HCT116 (cell line): ENCODE measurements at regions not wholly inside any gene's neighbourhood (a gene's known extent, or its start where the extent isn't known, plus 50 kb on each side); places are given as distances from the start of the nearest gene placed in this dataset.

Source experiments
- ATAC-seq: fragments of 200-7000 bp; cut with Tn5 transposase; 2 replicates; pipeline ENCODE4 v1.9.1; 2020; ENCODE audit warnings: mild to moderate bottlenecking, moderate library complexity
- BruUV-seq: library from RNA; stranded (reverse); fragments of 400-500 nt; replicated peaks from 2 replicates; lab custom pipeline; 2021; lab: Mats Ljungman, UMichigan
- CTCF ChIA-PET: fragments of 300-600 bp; sonication (Branson Sonifier 250); formaldehyde crosslinking; loops from one replicate; lab custom pipeline; 2021; ENCODE audit warnings: antibody characterized with exemption; lab: Charles Lee
- POLR2A ChIA-PET: fragments of 300-600, 350-600 bp; sonication (Branson Sonifier 250); formaldehyde crosslinking; loops from one replicate; lab custom pipeline; 2021; ENCODE audit warnings: antibody characterized with exemption; lab: Charles Lee
- RAD21 ChIA-PET, 2 experiments: fragments of 300-600 bp; sonication (Branson Sonifier 250); formaldehyde crosslinking; loops; one replicate each; lab custom pipeline; 2023; ENCODE audit warnings: low total read pairs in 2 of 2; ENCODE audit not compliant: uncharacterized antibody in 2 of 2, unreplicated experiment in 2 of 2, low non-redundant PET in 1 of 2; lab: Charles Lee
- DNase-seq: peaks from one replicate; pipeline ENCODE4 v3.0.0-alpha.2; 2010; ENCODE audit warnings: low read depth, low spot score
- H2AFZ ChIP-seq: fragments of 200-600 bp; shearing (Covaris generic), sonication (generic); 2 replicates; pipeline ENCODE4 v1.6.1; 2017; ENCODE audit warnings: low read depth, mixed run types, mixed read lengths, antibody characterized with exemption, low read length; ENCODE audit not compliant: poor library complexity, severe bottlenecking
- H3K27ac ChIP-seq: 2 replicates; pipeline ENCODE4 v1.5.1; 2012; ENCODE audit warnings: low read depth, low read length
- H3K27me3 ChIP-seq: fragments of 200-600 bp; sonication (generic); 2 replicates; pipeline ENCODE4 v1.6.1; 2016; ENCODE audit warnings: mixed run types, low read length, mixed read lengths; ENCODE audit not compliant: insufficient read depth
- H3K36me3 ChIP-seq, 2 experiments: fragments of 200-500 bp in 1 of 2; fragments of 200-600 bp in 1 of 2; sonication (Bioruptor generic) in 1 of 2; sonication (generic) in 1 of 2; 2 replicates each; pipeline versions ENCODE4 v1.5.1 to v1.6.1; 2014 to 2016; ENCODE audit warnings: low read length in 2 of 2, inconsistent platforms in 1 of 2, mixed read lengths in 1 of 2, mixed run types in 1 of 2; ENCODE audit not compliant: insufficient read depth in 2 of 2, control insufficient read depth in 1 of 2
- H3K4me1 ChIP-seq, 2 experiments: fragments of 200-600 bp in 1 of 2; sonication (generic) in 1 of 2; 2 replicates each; pipeline versions ENCODE4 v1.5.1 to v1.6.1; 2012 to 2017; ENCODE audit warnings: low read length in 2 of 2, inconsistent platforms in 1 of 2, mild to moderate bottlenecking in 1 of 2, mixed read lengths in 1 of 2, mixed run types in 1 of 2, moderate library complexity in 1 of 2; ENCODE audit not compliant: insufficient read depth in 2 of 2, control insufficient read depth in 1 of 2
- H3K4me2 ChIP-seq: fragments of 200-600 bp; sonication (generic); 2 replicates; pipeline ENCODE4 v1.6.1; 2017; ENCODE audit warnings: mixed run types, low read length, mixed read lengths
- H3K4me3 ChIP-seq, 2 experiments: fragments of 200-600 bp in 1 of 2; sonication (generic) in 1 of 2; replicated peaks in 1 of 2; 2 replicates each; pipeline ENCODE4 v1.5.1; 2011 to 2016; ENCODE audit warnings: low read length in 2 of 2, control low read depth in 1 of 2, low read depth in 1 of 2, mild to moderate bottlenecking in 1 of 2, mixed read lengths in 1 of 2, mixed run types in 1 of 2
- H3K79me2 ChIP-seq: fragments of 200-600 bp; sonication (generic); 2 replicates; pipeline ENCODE4 v1.6.1; 2017; ENCODE audit warnings: mild to moderate bottlenecking, mixed run types, low read length, moderate library complexity, mixed read lengths; ENCODE audit not compliant: insufficient read depth
- H3K9ac ChIP-seq: fragments of 200-600 bp; sonication (generic); 2 replicates; pipeline ENCODE4 v1.6.1; 2016; ENCODE audit warnings: low read length, mixed read lengths
- H3K9me2 ChIP-seq: fragments of 200-600 bp; sonication (generic), shearing (Covaris generic); 2 replicates; pipeline ENCODE4 v1.6.1; 2017; ENCODE audit warnings: mixed run types, mild to moderate bottlenecking, moderate library complexity; ENCODE audit not compliant: insufficient read depth
- H3K9me3 ChIP-seq, 2 experiments: fragments of 200-500 bp in 1 of 2; fragments of 200-600 bp in 1 of 2; sonication (Bioruptor generic) in 1 of 2; sonication (generic) in 1 of 2; 2 replicates each; pipeline ENCODE4 v1.6.1; 2014 to 2017; ENCODE audit warnings: low read length in 2 of 2, mixed read lengths in 2 of 2, inconsistent platforms in 1 of 2, low read depth in 1 of 2, mild to moderate bottlenecking in 1 of 2, mixed run types in 1 of 2, moderate library complexity in 1 of 2; ENCODE audit not compliant: control insufficient read depth in 1 of 2, insufficient read depth in 1 of 2
- H4K20me1 ChIP-seq: fragments of 200-600 bp; sonication (generic), shearing (Covaris generic); 2 replicates; pipeline ENCODE4 v1.6.1; 2017; ENCODE audit warnings: mixed run types, mild to moderate bottlenecking, moderate library complexity; ENCODE audit not compliant: insufficient read depth
- CBX3 ChIP-seq: IDR thresholded peaks from 2 replicates; pipeline ENCODE4 v1.6.1; 2012; ENCODE audit warnings: low read depth
- CEBPB ChIP-seq: IDR thresholded peaks from 2 replicates; pipeline ENCODE4 v1.6.1; 2012; ENCODE audit warnings: low read depth
- EGR1 ChIP-seq: IDR thresholded peaks from 2 replicates; pipeline ENCODE4 v1.6.1; 2012; ENCODE audit warnings: low read depth
- ELF1 ChIP-seq: IDR thresholded peaks from 2 replicates; pipeline ENCODE4 v1.6.1; 2012; ENCODE audit warnings: low read depth, borderline replicate concordance
- EZH2 ChIP-seq: fragments of 200-600 bp; sonication (generic); IDR thresholded peaks from 2 replicates; pipeline ENCODE4 v1.6.1; 2017; ENCODE audit warnings: antibody characterized with exemption, mixed run types
- FOSL1 ChIP-seq: IDR thresholded peaks from 2 replicates; pipeline ENCODE4 v1.6.1; 2012; ENCODE audit warnings: low read depth
- JUND ChIP-seq: IDR thresholded peaks from 2 replicates; pipeline ENCODE4 v1.6.1; 2012
- RAD21 ChIP-seq: IDR thresholded peaks from 2 replicates; pipeline ENCODE4 v1.6.1; 2012; ENCODE audit warnings: low read depth, mild to moderate bottlenecking
- SIN3A ChIP-seq: IDR thresholded peaks from 2 replicates; pipeline ENCODE4 v1.6.1; 2012; ENCODE audit warnings: low read depth
- SP1 ChIP-seq: IDR thresholded peaks from 2 replicates; pipeline ENCODE4 v1.6.1; 2012; ENCODE audit warnings: low read depth
- TCF7L2 ChIP-seq: IDR thresholded peaks from 2 replicates; pipeline ENCODE4 v1.7.0; 2011; ENCODE audit warnings: borderline replicate concordance, inconsistent platforms; ENCODE audit not compliant: insufficient read depth, insufficient read length; ENCODE audit errors: extremely low read depth
- YY1 ChIP-seq: IDR thresholded peaks from 2 replicates; pipeline ENCODE4 v1.6.1; 2011; ENCODE audit warnings: low read length, low read depth, moderate library complexity, mild to moderate bottlenecking; ENCODE audit not compliant: insufficient replicate concordance; ENCODE audit errors: extremely low read depth
- ZNF274 ChIP-seq: fragments of 200-500 bp; sonication (Bioruptor generic); IDR thresholded peaks from 2 replicates; pipeline ENCODE4 v1.6.1; 2014; ENCODE audit warnings: mild to moderate bottlenecking, low read depth, low read length, inconsistent platforms
- intact Hi-C: fragments of 100-400 bp; cut with micrococcal nuclease; formaldehyde crosslinking; loops from 2 replicates; pipeline ENCODE4 v1.10.0; 2022
- TF ChIP-seq, protein P1 (sequence below): IDR thresholded peaks from 2 replicates; pipeline ENCODE4 v1.6.1; 2012
- TF ChIP-seq, protein P2 (sequence below): IDR thresholded peaks from 2 replicates; pipeline ENCODE4 v1.6.1; 2011; ENCODE audit warnings: mild to moderate bottlenecking, low read length, moderate library complexity; ENCODE audit not compliant: insufficient replicate concordance; ENCODE audit errors: extremely low read depth
- TF ChIP-seq, protein P3 (sequence below): IDR thresholded peaks from 2 replicates; pipeline ENCODE4 v1.6.1; 2012

DNA sequence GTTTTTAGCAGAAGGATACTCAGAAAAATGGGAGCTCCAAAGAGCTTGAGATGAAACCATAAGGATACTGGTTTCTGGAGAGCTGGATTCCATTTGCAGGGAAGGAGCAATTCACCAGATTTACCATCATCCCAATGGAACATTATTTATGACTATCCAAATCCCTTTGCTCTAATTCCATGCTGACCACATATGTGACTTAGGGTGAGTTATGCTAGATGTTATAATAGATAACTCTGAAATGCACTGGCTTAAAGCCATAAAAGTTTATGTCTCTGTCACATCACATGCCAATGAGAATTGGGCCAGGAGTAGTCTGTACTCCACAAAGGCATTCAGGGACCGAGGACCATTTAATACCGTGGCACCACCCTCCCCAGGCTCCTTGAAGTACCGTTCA is 185.2 kb downstream of the SKIDA1 start:
- Histone ChIP-seq H3K9me3 (no peaks in the 10 kb centered on the region), H3K4me2 (peak overlapping the region; percentile 13; the same call in 1 of the 2 replicates), H3K36me3 (no peaks in the 10 kb centered on the region), H3K27me3 (no peaks in the 10 kb centered on the region), H3K9me2 (no peaks in the 10 kb centered on the region), H4K20me1 (no peaks in the 10 kb centered on the region), H3K27ac (no peak overlapping the region), H2AFZ (no peak overlapping the region), H3K9ac (no peak overlapping the region), H3K4me3 (no peak overlapping the region), H3K79me2 (no peaks in the 10 kb centered on the region), H3K4me1 (peaks cover 45 to 56% of the 10 kb centered on the region in 2 experiments)
- intact Hi-C loops, result no loop called here
- no TSS peak for BruUV-seq
- ChIA-PET RAD21 (no interaction called here), CTCF (no interaction called here), POLR2A (no interaction called here)
- DNase-seq, result no peak
- TF ChIP-seq CEBPB (no peak), ZNF274 (no peak), TCF7L2 (no peak), JUND (no peak)
- ATAC-seq, result no peak

DNA sequence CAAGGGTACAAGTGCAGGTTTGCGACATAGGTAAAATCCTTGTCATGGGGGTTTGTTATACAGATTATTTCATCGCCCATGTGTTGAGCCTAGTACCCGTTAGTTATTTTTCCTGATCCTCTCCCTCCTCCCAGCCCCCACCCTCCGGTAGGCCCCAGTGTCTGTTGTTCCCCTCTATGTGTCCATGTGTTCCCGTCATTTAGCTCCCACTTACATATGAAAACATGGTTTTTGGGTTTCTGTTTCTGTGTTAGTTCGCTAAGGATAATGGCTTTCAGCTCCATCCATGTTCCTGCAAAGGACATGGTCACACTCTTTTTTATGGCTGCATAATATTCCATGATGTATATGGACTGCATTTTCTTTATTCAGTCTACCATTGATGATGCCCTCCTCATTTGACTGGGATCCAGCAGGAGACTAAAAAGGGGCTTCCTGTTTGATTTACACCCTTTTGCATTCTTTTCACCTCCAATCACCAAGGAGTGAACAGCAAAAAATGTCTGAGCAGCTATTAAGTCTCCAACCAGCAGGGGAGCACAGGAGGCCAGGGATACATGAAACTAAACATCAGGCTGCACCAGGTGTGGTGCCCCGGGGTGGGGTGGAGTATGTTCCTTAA is 188.2 kb downstream of the SKIDA1 start:
- H3K27ac ChIP-seq, result peak overlapping the region; percentile 75; the same call in 1 of the 2 replicates
- no peaks in the 10 kb centered on the region for H4K20me1 ChIP-seq
- POLR2A ChIA-PET, result no interaction called here
- H3K4me2 ChIP-seq, result peak overlapping the region; percentile 79
- H3K4me3 ChIP-seq, result peak overlapping the region in 1 of 2 experiments; percentile 38; a peak in 1 of 4 replicates
- DNase-seq, result no peak
- H3K9me2 ChIP-seq, result no peaks in the 10 kb centered on the region
- peak overlapping the region; percentile 10 for H2AFZ ChIP-seq
- CTCF ChIA-PET, result no interaction called here
- RAD21 ChIA-PET, result no interaction called here
- no peaks in the 10 kb centered on the region for H3K79me2 ChIP-seq
- intact Hi-C loops, result no loop called here
- no TSS peak for BruUV-seq
- H3K27me3 ChIP-seq, result no peaks in the 10 kb centered on the region
- H3K9ac ChIP-seq, result no peak overlapping the region
- peak; percentile 29 for ATAC-seq
- no peaks in the 10 kb centered on the region for H3K36me3 ChIP-seq
- H3K4me1 ChIP-seq, result peaks cover 56 to 73% of the 10 kb centered on the region in 2 experiments
- H3K9me3 ChIP-seq, result no peaks in the 10 kb centered on the region
- TF ChIP-seq SIN3A (no peak), CBX3 (0 out of 2 replicates have a peak, but pooled peaks have one; percentile 15), ZNF274 (no peak), FOSL1 (0 out of 2 replicates have a peak, but pooled peaks have one; percentile 38), CEBPB (0 out of 2 replicates have a peak, but pooled peaks have one; percentile 50), SP1 (no peak; the same call in 1 of the 2 replicates), EZH2 (no peak), EGR1 (no peak), JUND (0 out of 2 replicates have a peak, but pooled peaks have one; percentile 25), TCF7L2 (no peak), ELF1 (no peak), RAD21 (no peak), YY1 (no peak)
- TF ChIP-seq, protein P1, sequence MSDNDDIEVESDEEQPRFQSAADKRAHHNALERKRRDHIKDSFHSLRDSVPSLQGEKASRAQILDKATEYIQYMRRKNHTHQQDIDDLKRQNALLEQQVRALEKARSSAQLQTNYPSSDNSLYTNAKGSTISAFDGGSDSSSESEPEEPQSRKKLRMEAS, result no peak; the same call in 1 of the 2 replicates
- TF ChIP-seq, protein P2, sequence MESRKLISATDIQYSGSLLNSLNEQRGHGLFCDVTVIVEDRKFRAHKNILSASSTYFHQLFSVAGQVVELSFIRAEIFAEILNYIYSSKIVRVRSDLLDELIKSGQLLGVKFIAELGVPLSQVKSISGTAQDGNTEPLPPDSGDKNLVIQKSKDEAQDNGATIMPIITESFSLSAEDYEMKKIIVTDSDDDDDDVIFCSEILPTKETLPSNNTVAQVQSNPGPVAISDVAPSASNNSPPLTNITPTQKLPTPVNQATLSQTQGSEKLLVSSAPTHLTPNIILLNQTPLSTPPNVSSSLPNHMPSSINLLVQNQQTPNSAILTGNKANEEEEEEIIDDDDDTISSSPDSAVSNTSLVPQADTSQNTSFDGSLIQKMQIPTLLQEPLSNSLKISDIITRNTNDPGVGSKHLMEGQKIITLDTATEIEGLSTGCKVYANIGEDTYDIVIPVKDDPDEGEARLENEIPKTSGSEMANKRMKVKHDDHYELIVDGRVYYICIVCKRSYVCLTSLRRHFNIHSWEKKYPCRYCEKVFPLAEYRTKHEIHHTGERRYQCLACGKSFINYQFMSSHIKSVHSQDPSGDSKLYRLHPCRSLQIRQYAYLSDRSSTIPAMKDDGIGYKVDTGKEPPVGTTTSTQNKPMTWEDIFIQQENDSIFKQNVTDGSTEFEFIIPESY, result no peak
- TF ChIP-seq, protein P3, sequence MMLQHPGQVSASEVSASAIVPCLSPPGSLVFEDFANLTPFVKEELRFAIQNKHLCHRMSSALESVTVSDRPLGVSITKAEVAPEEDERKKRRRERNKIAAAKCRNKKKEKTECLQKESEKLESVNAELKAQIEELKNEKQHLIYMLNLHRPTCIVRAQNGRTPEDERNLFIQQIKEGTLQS, result no peak
